Neural cell (in vitro differentiated cells): ENCODE measurements at regions not wholly inside any gene's neighbourhood (a gene's known extent, or its start where the extent isn't known, plus 50 kb on each side); places are given as distances from the start of the nearest gene placed in this dataset.

Source experiments
- H2AFZ ChIP-seq: fragments of 200-600, 300-800 bp; sonication (generic), shearing (Covaris generic); 2 replicates; pipeline ENCODE4 v1.6.0; 2014; ENCODE audit warnings: low read depth, mild to moderate bottlenecking, antibody characterized with exemption, low read length, moderate library complexity
- H3F3A ChIP-seq: fragments of 200-600 bp; shearing (Covaris generic); 2 replicates; pipeline ENCODE4 v1.6.1; 2016; ENCODE audit warnings: mild to moderate bottlenecking, moderate library complexity, mixed read lengths, antibody characterized with exemption, low read length; ENCODE audit not compliant: insufficient read depth, poor library complexity, severe bottlenecking
- H3K27ac ChIP-seq: fragments of 200-600, 300-800 bp; sonication (generic), shearing (Covaris generic); 2 replicates; pipeline ENCODE4 v1.5.1; 2014; ENCODE audit warnings: mild to moderate bottlenecking, low read length, moderate library complexity
- H3K27me3 ChIP-seq: fragments of 300-800, 200-600 bp; sonication (generic), shearing (Covaris generic); 2 replicates; pipeline ENCODE4 v1.6.0; 2014; ENCODE audit warnings: mild to moderate bottlenecking, low read depth, low read length, moderate library complexity; ENCODE audit not compliant: insufficient read depth
- H3K36me3 ChIP-seq: fragments of 300-800, 200-600 bp; sonication (generic), shearing (Covaris generic); 2 replicates; pipeline ENCODE4 v1.5.1; 2014; ENCODE audit warnings: mild to moderate bottlenecking, antibody characterized with exemption, low read length, moderate library complexity; ENCODE audit not compliant: insufficient read depth
- H3K4me2 ChIP-seq: fragments of 300-800, 200-600 bp; sonication (generic), shearing (Covaris generic); 2 replicates; pipeline ENCODE4 v1.6.0; 2014; ENCODE audit warnings: mild to moderate bottlenecking, low read length
- H3K4me3 ChIP-seq: fragments of 300-800, 200-600 bp; sonication (generic), shearing (Covaris generic); 2 replicates; pipeline ENCODE4 v1.5.1; 2014; ENCODE audit warnings: mild to moderate bottlenecking, low read length, moderate library complexity
- H3K79me2 ChIP-seq: fragments of 200-600 bp; shearing (Covaris generic); replicated peaks from 2 replicates; pipeline ENCODE4 v1.6.0; 2014; ENCODE audit warnings: mild to moderate bottlenecking, low read length, moderate library complexity; ENCODE audit not compliant: insufficient read depth
- H3K9ac ChIP-seq: fragments of 300-800, 200-600 bp; sonication (generic), shearing (Covaris generic); 2 replicates; pipeline ENCODE4 v1.6.1; 2016; ENCODE audit warnings: mild to moderate bottlenecking, low read length, mixed read lengths
- H3K9me2 ChIP-seq: fragments of 200-600 bp; shearing (Covaris generic); 2 replicates; pipeline ENCODE4 v1.6.1; 2016; ENCODE audit warnings: mild to moderate bottlenecking, low read length, mixed read lengths; ENCODE audit not compliant: insufficient read depth
- H3K9me3 ChIP-seq: fragments of 200-600, 300-800 bp; sonication (generic), shearing (Covaris generic); 2 replicates; pipeline ENCODE4 v1.6.1; 2016; ENCODE audit warnings: mild to moderate bottlenecking, mixed run types, low read length, moderate library complexity, mixed read lengths
- H4K20me1 ChIP-seq: fragments of 200-600 bp; shearing (Covaris generic); 2 replicates; pipeline ENCODE4 v1.6.1; 2016; ENCODE audit warnings: mild to moderate bottlenecking, mixed run types; ENCODE audit not compliant: insufficient read depth
- EP300 ChIP-seq: fragments of 450-650 bp; conservative IDR thresholded peaks from 2 replicates; pipeline ENCODE4 v1.6.1; 2014; ENCODE audit warnings: antibody characterized with exemption, mild to moderate bottlenecking, moderate library complexity; ENCODE audit not compliant: poor library complexity, severe bottlenecking
- EZH2 ChIP-seq: fragments of 200-600, 300-800 bp; shearing (Covaris generic), sonication (generic); IDR thresholded peaks from 2 replicates; pipeline ENCODE4 v1.6.1; 2014; ENCODE audit warnings: antibody characterized with exemption, low read length, borderline replicate concordance, mild to moderate bottlenecking; ENCODE audit not compliant: insufficient read depth, poor library complexity, severe bottlenecking
- MXI1 ChIP-seq: fragments of 450-650 bp; conservative IDR thresholded peaks from 2 replicates; pipeline ENCODE4 v1.6.1; 2014; ENCODE audit warnings: antibody characterized with exemption, mild to moderate bottlenecking; ENCODE audit not compliant: poor library complexity, severe bottlenecking
- POLR2AphosphoS5 ChIP-seq: IDR thresholded peaks from 2 replicates; pipeline ENCODE4 v1.6.1; 2012
- RAD21 ChIP-seq: fragments of 450-650 bp; conservative IDR thresholded peaks from 2 replicates; pipeline ENCODE4 v1.6.1; 2014; ENCODE audit warnings: antibody characterized with exemption, mild to moderate bottlenecking, moderate library complexity
- SMC3 ChIP-seq: fragments of 450-650 bp; conservative IDR thresholded peaks from 2 replicates; pipeline ENCODE4 v1.6.1; 2014; ENCODE audit warnings: antibody characterized with exemption, mild to moderate bottlenecking, moderate library complexity; ENCODE audit not compliant: poor library complexity
- TAF1 ChIP-seq: IDR thresholded peaks from 2 replicates; pipeline ENCODE4 v1.6.1; 2012; ENCODE audit warnings: low read depth
- TF ChIP-seq, protein P1 (sequence below): IDR thresholded peaks from 2 replicates; pipeline ENCODE4 v1.6.1; 2012; ENCODE audit warnings: borderline replicate concordance
- TF ChIP-seq, protein P2 (sequence below): fragments of 450-650 bp; IDR thresholded peaks from 2 replicates; pipeline ENCODE4 v1.5.1; 2014; ENCODE audit warnings: antibody characterized with exemption, mild to moderate bottlenecking, moderate library complexity; ENCODE audit not compliant: poor library complexity, severe bottlenecking

DNA sequence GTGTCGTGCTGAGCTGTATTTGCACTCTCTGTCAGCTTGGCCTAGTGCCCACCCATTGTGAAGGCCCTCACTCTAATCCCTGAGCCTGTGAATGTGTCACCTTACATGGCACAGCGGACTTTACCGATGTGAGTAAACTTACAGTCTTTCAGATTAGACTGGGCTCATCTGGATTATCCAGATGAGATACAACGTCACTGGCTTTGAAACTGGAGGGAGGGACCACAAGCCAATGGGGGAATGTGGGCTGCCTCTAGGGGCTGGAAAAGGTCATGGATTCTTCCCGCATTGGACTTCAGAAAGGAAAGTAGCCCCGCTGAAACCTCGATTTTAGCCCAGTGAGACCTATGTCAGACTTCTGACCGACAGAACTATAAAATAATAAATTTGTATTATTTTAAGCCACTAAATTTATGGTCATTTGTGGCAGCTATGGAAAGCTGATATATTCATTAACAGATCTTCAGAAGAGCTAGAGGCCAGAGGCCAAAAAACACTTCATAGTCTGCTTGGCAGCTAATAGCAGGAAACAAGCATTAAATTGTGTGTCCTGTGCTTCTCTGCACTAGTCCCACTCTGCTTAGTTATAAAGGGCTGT, 139.0 kb upstream of the GAS1 start:
- no peak overlapping the region for H2AFZ ChIP-seq
- no peaks in the 10 kb centered on the region for H3F3A ChIP-seq
- no peak overlapping the region for H3K27ac ChIP-seq
- H3K9me2 ChIP-seq = no peaks in the 10 kb centered on the region
- H3K27me3 ChIP-seq = no peaks in the 10 kb centered on the region
- H3K9ac ChIP-seq = no peak overlapping the region
- TF ChIP-seq MXI1 = no peak
- TF ChIP-seq, protein P1, sequence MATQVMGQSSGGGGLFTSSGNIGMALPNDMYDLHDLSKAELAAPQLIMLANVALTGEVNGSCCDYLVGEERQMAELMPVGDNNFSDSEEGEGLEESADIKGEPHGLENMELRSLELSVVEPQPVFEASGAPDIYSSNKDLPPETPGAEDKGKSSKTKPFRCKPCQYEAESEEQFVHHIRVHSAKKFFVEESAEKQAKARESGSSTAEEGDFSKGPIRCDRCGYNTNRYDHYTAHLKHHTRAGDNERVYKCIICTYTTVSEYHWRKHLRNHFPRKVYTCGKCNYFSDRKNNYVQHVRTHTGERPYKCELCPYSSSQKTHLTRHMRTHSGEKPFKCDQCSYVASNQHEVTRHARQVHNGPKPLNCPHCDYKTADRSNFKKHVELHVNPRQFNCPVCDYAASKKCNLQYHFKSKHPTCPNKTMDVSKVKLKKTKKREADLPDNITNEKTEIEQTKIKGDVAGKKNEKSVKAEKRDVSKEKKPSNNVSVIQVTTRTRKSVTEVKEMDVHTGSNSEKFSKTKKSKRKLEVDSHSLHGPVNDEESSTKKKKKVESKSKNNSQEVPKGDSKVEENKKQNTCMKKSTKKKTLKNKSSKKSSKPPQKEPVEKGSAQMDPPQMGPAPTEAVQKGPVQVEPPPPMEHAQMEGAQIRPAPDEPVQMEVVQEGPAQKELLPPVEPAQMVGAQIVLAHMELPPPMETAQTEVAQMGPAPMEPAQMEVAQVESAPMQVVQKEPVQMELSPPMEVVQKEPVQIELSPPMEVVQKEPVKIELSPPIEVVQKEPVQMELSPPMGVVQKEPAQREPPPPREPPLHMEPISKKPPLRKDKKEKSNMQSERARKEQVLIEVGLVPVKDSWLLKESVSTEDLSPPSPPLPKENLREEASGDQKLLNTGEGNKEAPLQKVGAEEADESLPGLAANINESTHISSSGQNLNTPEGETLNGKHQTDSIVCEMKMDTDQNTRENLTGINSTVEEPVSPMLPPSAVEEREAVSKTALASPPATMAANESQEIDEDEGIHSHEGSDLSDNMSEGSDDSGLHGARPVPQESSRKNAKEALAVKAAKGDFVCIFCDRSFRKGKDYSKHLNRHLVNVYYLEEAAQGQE = no peak
- TF ChIP-seq, protein P2, sequence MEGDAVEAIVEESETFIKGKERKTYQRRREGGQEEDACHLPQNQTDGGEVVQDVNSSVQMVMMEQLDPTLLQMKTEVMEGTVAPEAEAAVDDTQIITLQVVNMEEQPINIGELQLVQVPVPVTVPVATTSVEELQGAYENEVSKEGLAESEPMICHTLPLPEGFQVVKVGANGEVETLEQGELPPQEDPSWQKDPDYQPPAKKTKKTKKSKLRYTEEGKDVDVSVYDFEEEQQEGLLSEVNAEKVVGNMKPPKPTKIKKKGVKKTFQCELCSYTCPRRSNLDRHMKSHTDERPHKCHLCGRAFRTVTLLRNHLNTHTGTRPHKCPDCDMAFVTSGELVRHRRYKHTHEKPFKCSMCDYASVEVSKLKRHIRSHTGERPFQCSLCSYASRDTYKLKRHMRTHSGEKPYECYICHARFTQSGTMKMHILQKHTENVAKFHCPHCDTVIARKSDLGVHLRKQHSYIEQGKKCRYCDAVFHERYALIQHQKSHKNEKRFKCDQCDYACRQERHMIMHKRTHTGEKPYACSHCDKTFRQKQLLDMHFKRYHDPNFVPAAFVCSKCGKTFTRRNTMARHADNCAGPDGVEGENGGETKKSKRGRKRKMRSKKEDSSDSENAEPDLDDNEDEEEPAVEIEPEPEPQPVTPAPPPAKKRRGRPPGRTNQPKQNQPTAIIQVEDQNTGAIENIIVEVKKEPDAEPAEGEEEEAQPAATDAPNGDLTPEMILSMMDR = no peak
- TF ChIP-seq TAF1 = no peak
- no peak for TF ChIP-seq POLR2AphosphoS5
- TF ChIP-seq EZH2 = no peak
- TF ChIP-seq RAD21 = no peak
- TF ChIP-seq SMC3 = no peak
- no peak for TF ChIP-seq EP300
- H3K79me2 ChIP-seq = no peaks in the 10 kb centered on the region
- H3K4me3 ChIP-seq = no peak overlapping the region
- no peaks in the 10 kb centered on the region for H3K9me3 ChIP-seq
- no peak overlapping the region for H3K4me2 ChIP-seq
- no peaks in the 10 kb centered on the region for H4K20me1 ChIP-seq
- no peaks in the 10 kb centered on the region for H3K36me3 ChIP-seq

DNA sequence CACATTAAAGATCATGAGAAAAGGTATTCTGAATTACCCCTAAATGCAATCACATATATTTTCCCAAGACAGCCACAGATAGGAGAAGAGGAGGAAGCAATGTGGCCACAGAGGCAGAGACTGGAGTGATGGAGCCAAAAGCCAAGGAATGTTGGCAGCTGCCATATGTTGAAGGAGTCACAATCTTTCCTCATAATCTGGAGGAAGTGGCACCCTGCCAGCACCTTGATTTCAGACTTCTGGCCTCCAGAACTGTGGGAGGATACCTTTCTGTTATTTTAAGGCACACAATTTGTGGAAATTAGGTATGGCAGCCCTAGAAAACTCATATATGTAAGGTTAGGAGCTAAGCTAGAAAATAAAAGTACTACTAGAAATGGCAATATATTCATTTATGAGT, 139.9 kb upstream of the GAS1 start:
- Histone ChIP-seq H3K9ac (no peak overlapping the region), H3K79me2 (no peaks in the 10 kb centered on the region), H3K9me2 (no peaks in the 10 kb centered on the region), H3K36me3 (no peaks in the 10 kb centered on the region), H2AFZ (no peak overlapping the region), H3K27ac (no peak overlapping the region), H3K9me3 (no peaks in the 10 kb centered on the region), H3K27me3 (no peaks in the 10 kb centered on the region), H4K20me1 (no peaks in the 10 kb centered on the region), H3K4me2 (no peak overlapping the region), H3F3A (no peaks in the 10 kb centered on the region), H3K4me3 (no peak overlapping the region)
- TF ChIP-seq MXI1 = no peak
- TF ChIP-seq EZH2 = no peak
- TF ChIP-seq, protein P1 = no peak
- TF ChIP-seq EP300 = no peak
- no peak for TF ChIP-seq TAF1
- no peak for TF ChIP-seq SMC3
- TF ChIP-seq, protein P2 = no peak
- TF ChIP-seq POLR2AphosphoS5 = no peak
- no peak for TF ChIP-seq RAD21
